ENCODE measurements at regions not wholly inside any gene's neighbourhood (a gene's known extent, or its start where the extent isn't known, plus 50 kb on each side); places are given as distances from the start of the nearest gene placed in this dataset.
"Not testable (repeated sequence)": the region's sequence is repeated elsewhere in the genome, so short reads cannot be mapped to it uniquely, and the experiment has no call there.

GRCh38 chr6:58342287-58342686, 1024.9 kb downstream of the PRIM2 start:
- not testable (repeated sequence) for TF ChIP-seq POLR2AphosphoS5 (IDR thresholded peaks at IDR 0.05; ENCODE audit: low read depth, low read length); POLR2A (IDR thresholded peaks at IDR 0.05; ENCODE audit: borderline replicate concordance, extremely low read depth, insufficient read depth, insufficient read length); CTCF (IDR thresholded peaks at IDR 0.05 in 2 of 3, conservative IDR thresholded peaks at IDR 0.05 in 1 of 3; ENCODE audit: borderline replicate concordance in 1 of 3, insufficient read depth in 1 of 3, low read depth in 2 of 3, low read length in 2 of 3); SRF (IDR thresholded peaks at IDR 0.05; ENCODE audit: low read depth); ATF3 (IDR thresholded peaks at IDR 0.05); RAD21 (IDR thresholded peaks at IDR 0.05; ENCODE audit: low read depth); YY1 (IDR thresholded peaks at IDR 0.05; ENCODE audit: extremely low read depth, insufficient replicate concordance, low read depth, low read length); CEBPB (IDR thresholded peaks at IDR 0.05; ENCODE audit: low read depth); MAX (IDR thresholded peaks at IDR 0.05); ELF1 (IDR thresholded peaks at IDR 0.05; ENCODE audit: borderline replicate concordance, low read depth); CBX3 (IDR thresholded peaks at IDR 0.05; ENCODE audit: low read depth); EZH2 (IDR thresholded peaks at IDR 0.05); ZNF274 (IDR thresholded peaks at IDR 0.05; ENCODE audit: low read depth, low read length)
